ENCODE measurements at regions not wholly inside any gene's neighbourhood (a gene's known extent, or its start where the extent isn't known, plus 50 kb on each side); places are given as distances from the start of the nearest gene placed in this dataset.

DNA sequence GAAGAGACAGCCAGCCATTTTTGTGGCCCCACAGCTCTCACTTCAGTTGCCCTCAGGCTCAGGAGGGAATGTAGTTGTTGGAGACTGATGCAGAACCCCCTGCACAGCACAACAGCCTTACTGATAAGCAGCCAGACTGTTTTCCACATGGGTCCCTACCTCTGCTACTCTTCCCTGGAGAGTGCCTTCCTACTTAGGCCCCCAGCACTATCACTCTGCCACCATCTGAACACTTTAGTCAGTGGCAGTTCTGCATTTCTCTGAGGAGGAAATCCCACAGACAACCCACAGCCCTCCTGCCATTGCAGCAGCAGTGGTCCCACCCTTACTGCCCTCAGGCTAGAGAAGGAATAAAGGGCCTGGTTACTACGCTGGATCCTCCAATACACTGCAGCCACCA lies 61.8 kb upstream of the PTPRD start:
- ATAC-seq (no peak), DNase-seq (ENCODE audit: low read depth, low spot score) (no peak)
- intact Hi-C loops (cut with micrococcal nuclease; ENCODE audit: unreplicated experiment), result no loop called here
- no peak overlapping the region for H3K27ac ChIP-seq (ENCODE audit: low read length)
- no peak overlapping the region for H3K4me3 ChIP-seq (ENCODE audit: low read depth in 2 of 2, low read length in 2 of 2)
- POLR2A ChIA-PET, result no interaction called here
- in situ Hi-C loops (cut with HindIII; ENCODE audit: low pct_unique_long_range_greater_than_20kb, low sequenced_read_pairs), result no loop called here
- no peaks in the 10 kb centered on the region for H3K9me3 ChIP-seq (ENCODE audit: control insufficient read depth, insufficient read depth, low read depth, low read length)
- no TSS peak for BruUV-seq (replicated peaks)
- H3K4me1 ChIP-seq (ENCODE audit: control insufficient read depth, insufficient read depth, low read length), result no peaks in the 10 kb centered on the region
- CTCF ChIA-PET, result no interaction called here
- no peak for TF ChIP-seq POLR2AphosphoS5 (IDR thresholded peaks at IDR 0.05; ENCODE audit: low read depth, low read length)
- TF ChIP-seq, protein P1, sequence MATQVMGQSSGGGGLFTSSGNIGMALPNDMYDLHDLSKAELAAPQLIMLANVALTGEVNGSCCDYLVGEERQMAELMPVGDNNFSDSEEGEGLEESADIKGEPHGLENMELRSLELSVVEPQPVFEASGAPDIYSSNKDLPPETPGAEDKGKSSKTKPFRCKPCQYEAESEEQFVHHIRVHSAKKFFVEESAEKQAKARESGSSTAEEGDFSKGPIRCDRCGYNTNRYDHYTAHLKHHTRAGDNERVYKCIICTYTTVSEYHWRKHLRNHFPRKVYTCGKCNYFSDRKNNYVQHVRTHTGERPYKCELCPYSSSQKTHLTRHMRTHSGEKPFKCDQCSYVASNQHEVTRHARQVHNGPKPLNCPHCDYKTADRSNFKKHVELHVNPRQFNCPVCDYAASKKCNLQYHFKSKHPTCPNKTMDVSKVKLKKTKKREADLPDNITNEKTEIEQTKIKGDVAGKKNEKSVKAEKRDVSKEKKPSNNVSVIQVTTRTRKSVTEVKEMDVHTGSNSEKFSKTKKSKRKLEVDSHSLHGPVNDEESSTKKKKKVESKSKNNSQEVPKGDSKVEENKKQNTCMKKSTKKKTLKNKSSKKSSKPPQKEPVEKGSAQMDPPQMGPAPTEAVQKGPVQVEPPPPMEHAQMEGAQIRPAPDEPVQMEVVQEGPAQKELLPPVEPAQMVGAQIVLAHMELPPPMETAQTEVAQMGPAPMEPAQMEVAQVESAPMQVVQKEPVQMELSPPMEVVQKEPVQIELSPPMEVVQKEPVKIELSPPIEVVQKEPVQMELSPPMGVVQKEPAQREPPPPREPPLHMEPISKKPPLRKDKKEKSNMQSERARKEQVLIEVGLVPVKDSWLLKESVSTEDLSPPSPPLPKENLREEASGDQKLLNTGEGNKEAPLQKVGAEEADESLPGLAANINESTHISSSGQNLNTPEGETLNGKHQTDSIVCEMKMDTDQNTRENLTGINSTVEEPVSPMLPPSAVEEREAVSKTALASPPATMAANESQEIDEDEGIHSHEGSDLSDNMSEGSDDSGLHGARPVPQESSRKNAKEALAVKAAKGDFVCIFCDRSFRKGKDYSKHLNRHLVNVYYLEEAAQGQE (IDR thresholded peaks at IDR 0.05; ENCODE audit: insufficient read depth in 1 of 2, low read depth in 2 of 2, low read length in 1 of 2), result no peak
- no peak for TF ChIP-seq TCF7L2 (IDR thresholded peaks at IDR 0.05; ENCODE audit: low read depth, low read length)
- TF ChIP-seq, protein P2, sequence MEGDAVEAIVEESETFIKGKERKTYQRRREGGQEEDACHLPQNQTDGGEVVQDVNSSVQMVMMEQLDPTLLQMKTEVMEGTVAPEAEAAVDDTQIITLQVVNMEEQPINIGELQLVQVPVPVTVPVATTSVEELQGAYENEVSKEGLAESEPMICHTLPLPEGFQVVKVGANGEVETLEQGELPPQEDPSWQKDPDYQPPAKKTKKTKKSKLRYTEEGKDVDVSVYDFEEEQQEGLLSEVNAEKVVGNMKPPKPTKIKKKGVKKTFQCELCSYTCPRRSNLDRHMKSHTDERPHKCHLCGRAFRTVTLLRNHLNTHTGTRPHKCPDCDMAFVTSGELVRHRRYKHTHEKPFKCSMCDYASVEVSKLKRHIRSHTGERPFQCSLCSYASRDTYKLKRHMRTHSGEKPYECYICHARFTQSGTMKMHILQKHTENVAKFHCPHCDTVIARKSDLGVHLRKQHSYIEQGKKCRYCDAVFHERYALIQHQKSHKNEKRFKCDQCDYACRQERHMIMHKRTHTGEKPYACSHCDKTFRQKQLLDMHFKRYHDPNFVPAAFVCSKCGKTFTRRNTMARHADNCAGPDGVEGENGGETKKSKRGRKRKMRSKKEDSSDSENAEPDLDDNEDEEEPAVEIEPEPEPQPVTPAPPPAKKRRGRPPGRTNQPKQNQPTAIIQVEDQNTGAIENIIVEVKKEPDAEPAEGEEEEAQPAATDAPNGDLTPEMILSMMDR (IDR thresholded peaks at IDR 0.05), result no peak
- no peaks in the 10 kb centered on the region for H3K36me3 ChIP-seq (ENCODE audit: control insufficient read depth, insufficient read depth, low read length)
- no peaks in the 10 kb centered on the region for H3K27me3 ChIP-seq (ENCODE audit: control insufficient read depth, insufficient read depth, low read length)

DNA sequence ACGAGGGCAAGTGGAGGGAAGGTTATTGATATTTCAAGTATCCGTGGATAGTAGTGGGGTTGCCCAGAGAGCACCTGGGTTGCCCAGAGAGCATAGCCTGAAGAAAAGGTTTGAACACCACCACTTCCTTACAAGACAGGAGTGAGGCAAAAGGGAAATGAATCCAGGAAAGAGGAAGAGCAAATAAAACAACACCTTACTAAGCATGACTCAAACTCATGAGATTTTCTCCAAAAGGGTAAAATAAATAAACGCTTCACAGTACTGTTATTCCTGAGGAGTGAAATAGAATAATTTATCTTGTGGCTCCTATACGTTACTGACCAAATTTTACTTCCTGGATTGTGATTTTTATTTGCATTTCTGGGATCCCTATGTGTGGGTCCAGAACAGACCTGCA lies 65.2 kb upstream of the PTPRD start:
- CTCF ChIA-PET, result no interaction called here

More for the DNA sequence above, 65.2 kb upstream of the PTPRD start:
- intact Hi-C loops (cut with micrococcal nuclease; ENCODE audit: unreplicated experiment) (no loop called here), in situ Hi-C loops (cut with HindIII; ENCODE audit: low pct_unique_long_range_greater_than_20kb, low sequenced_read_pairs) (no loop called here)
- Histone ChIP-seq H3K27me3 (ENCODE audit: control insufficient read depth, insufficient read depth, low read length) (no peaks in the 10 kb centered on the region), H3K36me3 (ENCODE audit: control insufficient read depth, insufficient read depth, low read length) (no peaks in the 10 kb centered on the region), H3K4me1 (ENCODE audit: control insufficient read depth, insufficient read depth, low read length) (no peaks in the 10 kb centered on the region), H3K9me3 (ENCODE audit: control insufficient read depth, insufficient read depth, low read depth, low read length) (no peaks in the 10 kb centered on the region), H3K4me3 (ENCODE audit: low read depth in 2 of 2, low read length in 2 of 2) (no peak overlapping the region), H3K27ac (ENCODE audit: low read length) (no peak overlapping the region)
- no TSS peak for BruUV-seq (replicated peaks)
- POLR2A ChIA-PET, result no interaction called here
- DNase-seq (ENCODE audit: low read depth, low spot score), result no peak
- ATAC-seq, result no peak
- TF ChIP-seq SIN3A (IDR thresholded peaks at IDR 0.05; ENCODE audit: borderline replicate concordance, insufficient read depth, low read depth, low read length) (no peak), POLR2AphosphoS5 (IDR thresholded peaks at IDR 0.05; ENCODE audit: low read depth, low read length) (no peak), TCF7L2 (IDR thresholded peaks at IDR 0.05; ENCODE audit: low read depth, low read length) (no peak)
- TF ChIP-seq, protein P1 (IDR thresholded peaks at IDR 0.05; ENCODE audit: insufficient read depth in 1 of 2, low read depth in 2 of 2, low read length in 1 of 2), result no peak
- TF ChIP-seq, protein P2 (IDR thresholded peaks at IDR 0.05), result no peak

Measured in Panc1 (cell line).